Choroid plexus epithelial cell (primary cell): ENCODE measurements at regions not wholly inside any gene's neighbourhood (a gene's known extent, or its start where the extent isn't known, plus 50 kb on each side); places are given as distances from the start of the nearest gene placed in this dataset.

Experiments used
- DNase-seq: peaks from one replicate; pipeline ENCODE4 v3.0.0-alpha.2; 2010; ENCODE audit warnings: low read depth
- H3K4me3 ChIP-seq: 2 replicates; pipeline ENCODE4 v1.5.1; 2011; ENCODE audit warnings: low read depth, mild to moderate bottlenecking, control low read depth, low read length, moderate library complexity
- CTCF ChIP-seq: conservative IDR thresholded peaks from 2 replicates; pipeline ENCODE4 v1.5.1; 2011; ENCODE audit warnings: low read depth, mild to moderate bottlenecking, control low read depth, inconsistent platforms, low read length, moderate library complexity

- DNase-seq: no peak
- TF ChIP-seq CTCF: no peak
- no peak overlapping the region for H3K4me3 ChIP-seq
Measured at GRCh38 chr10:78953799-78954297, 114.9 kb upstream of the ZMIZ1 start.

- no peak for TF ChIP-seq CTCF
- no peak overlapping the region for H3K4me3 ChIP-seq
- no peak for DNase-seq
Measured at GRCh38 chr10:78954689-78955088, 114.1 kb upstream of the ZMIZ1 start.

GRCh38 chr10:78955206-78955605 lies 113.6 kb upstream of the ZMIZ1 start:
- no peak for TF ChIP-seq CTCF
- no peak for DNase-seq

GRCh38 chr10:78956391-78956790 lies 112.4 kb upstream of the ZMIZ1 start:
- no peak overlapping the region for H3K4me3 ChIP-seq
- TF ChIP-seq CTCF: no peak
- no peak for DNase-seq

More at GRCh38 chr10:78955206-78955605, 113.6 kb upstream of the ZMIZ1 start:
- H3K4me3 ChIP-seq: no peak overlapping the region

GRCh38 chr10:78957471-78958039 lies 111.2 kb upstream of the ZMIZ1 start:
- H3K4me3 ChIP-seq: no peak overlapping the region
- DNase-seq: peak; percentile 82
- no peak for TF ChIP-seq CTCF

- no peak overlapping the region for H3K4me3 ChIP-seq
- no peak for TF ChIP-seq CTCF
- DNase-seq: no peak
Measured at GRCh38 chr10:78959217-78959923, 109.4 kb upstream of the ZMIZ1 start.

GRCh38 chr10:78959924-78960285 lies 108.9 kb upstream of the ZMIZ1 start:
- no peak for TF ChIP-seq CTCF
- H3K4me3 ChIP-seq: no peak overlapping the region

More at GRCh38 chr10:78959924-78960285, 108.9 kb upstream of the ZMIZ1 start:
- no peak for DNase-seq
